SU-DHL-6 (cell line): ENCODE measurements at regions not wholly inside any gene's neighbourhood (a gene's known extent, or its start where the extent isn't known, plus 50 kb on each side); places are given as distances from the start of the nearest gene placed in this dataset.

Source experiments
- EZH2phosphoT487 ChIP-seq: fragments of 200-600 bp; sonication (generic), shearing (Covaris generic); conservative IDR thresholded peaks from 2 replicates; pipeline ENCODE4 v1.6.1; 2018; ENCODE audit warnings: mild to moderate bottlenecking, antibody characterized with exemption, low read length, moderate library complexity, mixed read lengths
- TF ChIP-seq, protein P1 (sequence below): fragments of 200-600 bp; sonication (generic); IDR thresholded peaks from one replicate; pipeline ENCODE4 v1.5.1; 2017; ENCODE audit warnings: antibody characterized with exemption, mild to moderate bottlenecking, low read length, moderate library complexity; ENCODE audit not compliant: insufficient read depth, poor library complexity, severe bottlenecking

DNA sequence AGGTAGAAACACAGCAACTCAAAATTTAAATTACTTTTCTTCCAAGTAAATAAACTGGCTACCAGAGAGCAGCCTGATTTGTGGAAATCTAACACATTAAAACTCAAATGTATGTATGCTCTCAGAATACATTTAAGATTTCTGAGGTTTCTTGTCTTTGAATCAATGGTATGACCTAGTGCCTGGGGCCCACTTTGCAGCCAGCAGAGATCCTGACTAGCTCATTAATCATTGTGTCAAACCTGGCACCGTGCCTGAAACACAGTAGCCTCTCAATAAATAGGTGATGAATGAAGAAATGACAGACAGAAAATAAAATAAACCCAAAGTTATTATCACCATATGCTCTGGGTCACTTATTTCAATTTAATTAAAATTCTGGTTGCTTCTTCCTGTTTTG, 176.2 kb upstream of the FAT3 start:
- TF ChIP-seq, protein P1, sequence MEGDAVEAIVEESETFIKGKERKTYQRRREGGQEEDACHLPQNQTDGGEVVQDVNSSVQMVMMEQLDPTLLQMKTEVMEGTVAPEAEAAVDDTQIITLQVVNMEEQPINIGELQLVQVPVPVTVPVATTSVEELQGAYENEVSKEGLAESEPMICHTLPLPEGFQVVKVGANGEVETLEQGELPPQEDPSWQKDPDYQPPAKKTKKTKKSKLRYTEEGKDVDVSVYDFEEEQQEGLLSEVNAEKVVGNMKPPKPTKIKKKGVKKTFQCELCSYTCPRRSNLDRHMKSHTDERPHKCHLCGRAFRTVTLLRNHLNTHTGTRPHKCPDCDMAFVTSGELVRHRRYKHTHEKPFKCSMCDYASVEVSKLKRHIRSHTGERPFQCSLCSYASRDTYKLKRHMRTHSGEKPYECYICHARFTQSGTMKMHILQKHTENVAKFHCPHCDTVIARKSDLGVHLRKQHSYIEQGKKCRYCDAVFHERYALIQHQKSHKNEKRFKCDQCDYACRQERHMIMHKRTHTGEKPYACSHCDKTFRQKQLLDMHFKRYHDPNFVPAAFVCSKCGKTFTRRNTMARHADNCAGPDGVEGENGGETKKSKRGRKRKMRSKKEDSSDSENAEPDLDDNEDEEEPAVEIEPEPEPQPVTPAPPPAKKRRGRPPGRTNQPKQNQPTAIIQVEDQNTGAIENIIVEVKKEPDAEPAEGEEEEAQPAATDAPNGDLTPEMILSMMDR, result no peak
- no peak for TF ChIP-seq EZH2phosphoT487
